ENCODE measurements at regions not wholly inside any gene's neighbourhood (a gene's known extent, or its start where the extent isn't known, plus 50 kb on each side); places are given as distances from the start of the nearest gene placed in this dataset.

GRCh38 chr2:200177971-200178911, 128.3 kb upstream of the SPATS2L start:
- DNase-seq (ENCODE audit: low read depth in 1 of 2, low spot score in 1 of 2) = no peak
- Histone ChIP-seq H3K4me3 (replicated peaks; ENCODE audit: insufficient read depth, low read length) (no peak overlapping the region), H3K27me3 (ENCODE audit: insufficient read depth, poor library complexity, severe bottlenecking) (no peaks in the 10 kb centered on the region), H3K27ac (replicated peaks) (no peak overlapping the region)
- TF ChIP-seq GABPA (IDR thresholded peaks at IDR 0.05; ENCODE audit: low read depth) (no peak), REST (IDR thresholded peaks at IDR 0.05; ENCODE audit: insufficient replicate concordance, low read depth) (no peak), POLR2AphosphoS5 (IDR thresholded peaks at IDR 0.05; ENCODE audit: low read depth) (no peak), SPI1 (IDR thresholded peaks at IDR 0.05; ENCODE audit: borderline replicate concordance, low read depth) (no peak)
- TF ChIP-seq, protein P1, sequence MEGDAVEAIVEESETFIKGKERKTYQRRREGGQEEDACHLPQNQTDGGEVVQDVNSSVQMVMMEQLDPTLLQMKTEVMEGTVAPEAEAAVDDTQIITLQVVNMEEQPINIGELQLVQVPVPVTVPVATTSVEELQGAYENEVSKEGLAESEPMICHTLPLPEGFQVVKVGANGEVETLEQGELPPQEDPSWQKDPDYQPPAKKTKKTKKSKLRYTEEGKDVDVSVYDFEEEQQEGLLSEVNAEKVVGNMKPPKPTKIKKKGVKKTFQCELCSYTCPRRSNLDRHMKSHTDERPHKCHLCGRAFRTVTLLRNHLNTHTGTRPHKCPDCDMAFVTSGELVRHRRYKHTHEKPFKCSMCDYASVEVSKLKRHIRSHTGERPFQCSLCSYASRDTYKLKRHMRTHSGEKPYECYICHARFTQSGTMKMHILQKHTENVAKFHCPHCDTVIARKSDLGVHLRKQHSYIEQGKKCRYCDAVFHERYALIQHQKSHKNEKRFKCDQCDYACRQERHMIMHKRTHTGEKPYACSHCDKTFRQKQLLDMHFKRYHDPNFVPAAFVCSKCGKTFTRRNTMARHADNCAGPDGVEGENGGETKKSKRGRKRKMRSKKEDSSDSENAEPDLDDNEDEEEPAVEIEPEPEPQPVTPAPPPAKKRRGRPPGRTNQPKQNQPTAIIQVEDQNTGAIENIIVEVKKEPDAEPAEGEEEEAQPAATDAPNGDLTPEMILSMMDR (IDR thresholded peaks at IDR 0.05; ENCODE audit: insufficient read depth, low read length) = no peak

GRCh38 chr2:200179151-200179550, 127.3 kb upstream of the SPATS2L start:
- TF ChIP-seq SPI1 (IDR thresholded peaks at IDR 0.05; ENCODE audit: borderline replicate concordance, low read depth) (no peak), GABPA (IDR thresholded peaks at IDR 0.05; ENCODE audit: low read depth) (no peak), POLR2AphosphoS5 (IDR thresholded peaks at IDR 0.05; ENCODE audit: low read depth) (no peak), REST (IDR thresholded peaks at IDR 0.05; ENCODE audit: insufficient replicate concordance, low read depth) (no peak)
- TF ChIP-seq, protein P1 (IDR thresholded peaks at IDR 0.05; ENCODE audit: insufficient read depth, low read length) = no peak
- Histone ChIP-seq H3K27me3 (ENCODE audit: insufficient read depth, poor library complexity, severe bottlenecking) (no peaks in the 10 kb centered on the region), H3K27ac (replicated peaks) (no peak overlapping the region), H3K4me3 (replicated peaks; ENCODE audit: insufficient read depth, low read length) (no peak overlapping the region)
- DNase-seq (ENCODE audit: low read depth in 1 of 2, low spot score in 1 of 2) = no peak

GRCh38 chr2:200180943-200181342, 125.5 kb upstream of the SPATS2L start:
- H3K27me3 ChIP-seq (ENCODE audit: insufficient read depth, poor library complexity, severe bottlenecking) = no peaks in the 10 kb centered on the region
- no peak overlapping the region for H3K4me3 ChIP-seq (replicated peaks; ENCODE audit: insufficient read depth, low read length)
- no peak overlapping the region for H3K27ac ChIP-seq (replicated peaks)
- DNase-seq (ENCODE audit: low read depth in 1 of 2, low spot score in 1 of 2) = no peak
- TF ChIP-seq REST (IDR thresholded peaks at IDR 0.05; ENCODE audit: insufficient replicate concordance, low read depth) (no peak), GABPA (IDR thresholded peaks at IDR 0.05; ENCODE audit: low read depth) (no peak), SPI1 (IDR thresholded peaks at IDR 0.05; ENCODE audit: borderline replicate concordance, low read depth) (no peak), POLR2AphosphoS5 (IDR thresholded peaks at IDR 0.05; ENCODE audit: low read depth) (no peak)
- TF ChIP-seq, protein P1 (IDR thresholded peaks at IDR 0.05; ENCODE audit: insufficient read depth, low read length) = no peak

Measured in HL-60 (cell line).